ENCODE measurements at regions not wholly inside any gene's neighbourhood (a gene's known extent, or its start where the extent isn't known, plus 50 kb on each side); places are given as distances from the start of the nearest gene placed in this dataset.

GRCh38 chr5:44536650-44537260, 147.5 kb upstream of the FGF10 start:
- no peak for TF ChIP-seq POU6F1 (CRISPR knock-in tag; IDR thresholded peaks at IDR 0.05; ENCODE audit: borderline replicate concordance, low read depth)
- no peak for TF ChIP-seq PATZ1 (CRISPR knock-in tag; IDR thresholded peaks at IDR 0.05; ENCODE audit: borderline replicate concordance)
- TF ChIP-seq CREB5 (CRISPR knock-in tag; IDR thresholded peaks at IDR 0.05; ENCODE audit: low read depth) = no peak
- TF ChIP-seq ARNTL (CRISPR knock-in tag; IDR thresholded peaks at IDR 0.05; ENCODE audit: borderline replicate concordance, low read depth) = no peak
- TF ChIP-seq ZC3H10 (CRISPR knock-in tag; IDR thresholded peaks at IDR 0.05) = no peak
- no peak for TF ChIP-seq SNAI2 (CRISPR knock-in tag; IDR thresholded peaks at IDR 0.05)
- no peak for TF ChIP-seq ZFP3 (CRISPR knock-in tag; IDR thresholded peaks at IDR 0.05)
- TF ChIP-seq RARB (CRISPR knock-in tag; IDR thresholded peaks at IDR 0.05) = no peak
- no peak for TF ChIP-seq PPARA (CRISPR knock-in tag; IDR thresholded peaks at IDR 0.05; ENCODE audit: borderline replicate concordance)
- TF ChIP-seq CSRNP3 (CRISPR knock-in tag; IDR thresholded peaks at IDR 0.05) = no peak
